GM12878 (cell line): ENCODE measurements at regions not wholly inside any gene's neighbourhood (a gene's known extent, or its start where the extent isn't known, plus 50 kb on each side); places are given as distances from the start of the nearest gene placed in this dataset.

Experiments used
- EGR1 ChIP-seq, 2 experiments: IDR thresholded peaks; 1 replicate in 1 of 2; 2 replicates in 1 of 2; pipeline ENCODE4 v1.6.1; 2011 to 2012; ENCODE audit warnings: low read depth in 2 of 2, low read length in 2 of 2, borderline replicate concordance in 1 of 2, mild to moderate bottlenecking in 1 of 2, moderate library complexity in 1 of 2
- POLR2AphosphoS5 ChIP-seq: IDR thresholded peaks from 2 replicates; pipeline ENCODE4 v1.6.1; 2011; ENCODE audit warnings: mild to moderate bottlenecking, low read length, inconsistent platforms
- TBL1XR1 ChIP-seq: IDR thresholded peaks from 2 replicates; pipeline ENCODE4 v1.6.1; 2012; ENCODE audit warnings: low read depth, low read length, improper control_type of control experiment
- ZNF274 ChIP-seq: IDR thresholded peaks from one replicate; pipeline ENCODE4 v1.8.0; 2011; ENCODE audit not compliant: insufficient read length, insufficient read depth
- ZZZ3 ChIP-seq: IDR thresholded peaks from 2 replicates; pipeline ENCODE4 v1.6.1; 2011; ENCODE audit warnings: low read depth; ENCODE audit not compliant: control insufficient read depth, insufficient read length
- TF ChIP-seq, protein P1 (sequence below), 3 experiments: IDR thresholded peaks in 2 of 3; conservative IDR thresholded peaks in 1 of 3; 2 replicates each; pipeline ENCODE4 v1.5.1; 2011; ENCODE audit warnings: low read depth in 3 of 3, low read length in 3 of 3, mild to moderate bottlenecking in 3 of 3, control low read depth in 2 of 3, moderate library complexity in 2 of 3, inconsistent platforms in 1 of 3, mixed read lengths in 1 of 3; ENCODE audit not compliant: control insufficient read depth in 2 of 3, insufficient read depth in 1 of 3; ENCODE audit errors: extremely low read depth in 1 of 3

DNA sequence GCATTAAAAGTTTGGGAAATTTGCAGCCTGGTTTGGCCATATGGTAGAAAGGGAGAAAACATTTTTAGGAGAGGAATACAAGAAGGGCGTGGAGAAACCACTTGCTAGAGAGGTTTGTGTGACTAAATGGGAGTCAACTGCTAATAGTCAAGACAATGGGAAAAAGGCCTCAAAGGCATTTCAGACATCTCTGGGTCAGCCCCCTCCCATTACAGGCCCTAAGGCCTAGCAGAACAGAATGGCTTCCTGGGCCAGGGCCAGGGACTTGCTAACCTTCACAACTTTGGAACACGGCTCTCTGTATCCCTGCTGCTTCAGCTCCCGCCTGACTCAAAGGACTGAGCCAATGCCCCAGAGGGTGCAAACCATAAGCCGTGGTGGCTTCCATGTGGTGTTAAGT lies 752.3 kb upstream of the ADAMTS5 start:
- no peak for TF ChIP-seq EGR1 (IDR thresholded peaks at IDR 0.05; ENCODE audit: borderline replicate concordance in 1 of 2, low read depth in 2 of 2, low read length in 2 of 2)
- no peak for TF ChIP-seq ZZZ3
- TF ChIP-seq POLR2AphosphoS5, result no peak
- no peak for TF ChIP-seq TBL1XR1
- TF ChIP-seq, protein P1, sequence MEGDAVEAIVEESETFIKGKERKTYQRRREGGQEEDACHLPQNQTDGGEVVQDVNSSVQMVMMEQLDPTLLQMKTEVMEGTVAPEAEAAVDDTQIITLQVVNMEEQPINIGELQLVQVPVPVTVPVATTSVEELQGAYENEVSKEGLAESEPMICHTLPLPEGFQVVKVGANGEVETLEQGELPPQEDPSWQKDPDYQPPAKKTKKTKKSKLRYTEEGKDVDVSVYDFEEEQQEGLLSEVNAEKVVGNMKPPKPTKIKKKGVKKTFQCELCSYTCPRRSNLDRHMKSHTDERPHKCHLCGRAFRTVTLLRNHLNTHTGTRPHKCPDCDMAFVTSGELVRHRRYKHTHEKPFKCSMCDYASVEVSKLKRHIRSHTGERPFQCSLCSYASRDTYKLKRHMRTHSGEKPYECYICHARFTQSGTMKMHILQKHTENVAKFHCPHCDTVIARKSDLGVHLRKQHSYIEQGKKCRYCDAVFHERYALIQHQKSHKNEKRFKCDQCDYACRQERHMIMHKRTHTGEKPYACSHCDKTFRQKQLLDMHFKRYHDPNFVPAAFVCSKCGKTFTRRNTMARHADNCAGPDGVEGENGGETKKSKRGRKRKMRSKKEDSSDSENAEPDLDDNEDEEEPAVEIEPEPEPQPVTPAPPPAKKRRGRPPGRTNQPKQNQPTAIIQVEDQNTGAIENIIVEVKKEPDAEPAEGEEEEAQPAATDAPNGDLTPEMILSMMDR (IDR thresholded peaks at IDR 0.05 in 2 of 3, conservative IDR thresholded peaks at IDR 0.05 in 1 of 3; ENCODE audit: control insufficient read depth in 2 of 3, extremely low read depth in 1 of 3, insufficient read depth in 1 of 3, low read depth in 3 of 3, low read length in 3 of 3), result no peak
- TF ChIP-seq ZNF274, result no peak
